GM12873 (cell line): ENCODE measurements at regions not wholly inside any gene's neighbourhood (a gene's known extent, or its start where the extent isn't known, plus 50 kb on each side); places are given as distances from the start of the nearest gene placed in this dataset.

ENCODE experiments used
- CTCF ChIP-seq: IDR thresholded peaks from 2 replicates; pipeline ENCODE4 v1.5.1; 2012; ENCODE audit warnings: low read depth, mild to moderate bottlenecking, moderate library complexity, low read length, control low read depth; ENCODE audit not compliant: insufficient read depth; ENCODE audit errors: missing control alignments

GRCh38 chr1:168888418-168888817, 159.4 kb upstream of the DPT start:
- no peak for TF ChIP-seq CTCF

GRCh38 chr1:168892931-168893330, 163.9 kb upstream of the DPT start:
- TF ChIP-seq CTCF: no peak

DNA sequence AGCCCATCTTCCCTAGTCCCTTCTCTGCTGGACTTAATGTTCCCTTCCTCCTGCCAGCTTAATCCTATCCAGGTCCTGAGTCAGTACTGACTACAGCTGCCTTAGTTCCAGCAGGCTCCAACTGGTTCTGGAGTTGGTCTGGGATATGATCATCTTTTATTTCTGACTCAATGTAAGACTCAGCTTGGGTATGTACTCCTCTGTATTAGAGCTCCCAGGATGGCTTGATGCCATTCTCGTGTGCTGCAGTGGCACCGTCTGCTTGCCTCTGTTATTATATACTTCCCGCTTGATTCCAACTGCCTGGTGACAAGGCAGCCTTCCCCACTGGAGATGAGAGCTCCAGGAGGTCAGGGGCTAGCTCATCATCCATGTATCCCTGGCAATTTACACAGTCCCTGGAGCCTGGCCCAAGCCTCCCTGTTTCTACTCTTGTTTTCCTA, 164.4 kb upstream of the DPT start:
- TF ChIP-seq CTCF: no peak

- TF ChIP-seq CTCF: no peak
Observed at GRCh38 chr1:168894397-168894903, 165.4 kb upstream of the DPT start.

- TF ChIP-seq CTCF: no peak
Observed at GRCh38 chr1:168897249-168897648, 168.2 kb upstream of the DPT start.

DNA sequence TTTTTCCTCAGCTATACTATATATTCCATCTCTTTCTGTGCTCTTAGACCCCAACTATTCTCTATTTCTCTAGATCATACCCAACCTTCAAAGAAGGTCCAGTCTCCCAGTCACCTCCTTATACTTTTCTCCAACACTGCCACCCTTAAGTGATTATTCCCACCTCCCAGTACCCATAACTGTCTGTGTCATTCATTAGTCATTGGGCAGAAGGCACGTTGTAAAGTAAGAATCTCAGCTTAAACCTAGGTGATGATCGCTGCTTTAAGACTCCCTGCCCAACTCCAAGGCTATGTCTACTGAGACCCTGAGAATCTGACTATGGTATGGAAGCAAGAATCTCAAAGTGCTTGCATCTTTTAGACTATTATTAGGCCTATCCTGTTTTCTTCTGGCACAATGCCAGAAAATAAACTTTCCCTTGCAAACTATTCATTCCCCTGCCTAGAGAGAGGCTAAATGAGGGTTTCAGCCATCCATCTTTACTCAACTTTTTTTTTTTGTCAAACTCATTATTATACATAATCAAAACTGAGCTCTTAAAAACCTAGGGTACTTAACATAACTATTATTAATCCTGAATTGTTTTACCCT, 174.3 kb upstream of the DPT start:
- no peak for TF ChIP-seq CTCF

GRCh38 chr1:168905633-168906032, 176.6 kb upstream of the DPT start:
- no peak for TF ChIP-seq CTCF

GRCh38 chr1:168906367-168906766, 177.4 kb upstream of the DPT start:
- no peak for TF ChIP-seq CTCF
